ENCODE measurements at regions not wholly inside any gene's neighbourhood (a gene's known extent, or its start where the extent isn't known, plus 50 kb on each side); places are given as distances from the start of the nearest gene placed in this dataset.

DNA sequence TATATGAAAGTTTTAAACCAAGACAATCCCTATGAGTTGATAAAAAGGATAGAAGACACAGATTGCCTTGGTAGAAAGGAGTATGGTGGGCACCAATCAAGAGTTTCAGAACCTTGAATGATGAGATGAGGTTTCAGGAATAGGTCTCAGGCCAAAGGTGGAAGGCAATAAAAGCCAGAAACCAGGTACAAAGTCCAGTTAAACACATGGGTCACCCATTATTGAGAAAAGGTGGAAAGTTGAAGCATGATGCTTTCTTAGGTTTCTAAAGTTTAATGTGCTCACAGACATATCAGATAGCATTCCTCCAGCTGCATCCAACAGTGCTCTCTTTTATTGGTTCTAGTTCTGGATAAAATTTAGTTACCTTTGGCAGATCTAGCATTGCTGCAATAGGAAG lies 950.8 kb upstream of the SOX9 start:
- TF ChIP-seq POLR2AphosphoS5 (IDR thresholded peaks at IDR 0.05; ENCODE audit: low read depth): no peak
- TF ChIP-seq, protein P1, sequence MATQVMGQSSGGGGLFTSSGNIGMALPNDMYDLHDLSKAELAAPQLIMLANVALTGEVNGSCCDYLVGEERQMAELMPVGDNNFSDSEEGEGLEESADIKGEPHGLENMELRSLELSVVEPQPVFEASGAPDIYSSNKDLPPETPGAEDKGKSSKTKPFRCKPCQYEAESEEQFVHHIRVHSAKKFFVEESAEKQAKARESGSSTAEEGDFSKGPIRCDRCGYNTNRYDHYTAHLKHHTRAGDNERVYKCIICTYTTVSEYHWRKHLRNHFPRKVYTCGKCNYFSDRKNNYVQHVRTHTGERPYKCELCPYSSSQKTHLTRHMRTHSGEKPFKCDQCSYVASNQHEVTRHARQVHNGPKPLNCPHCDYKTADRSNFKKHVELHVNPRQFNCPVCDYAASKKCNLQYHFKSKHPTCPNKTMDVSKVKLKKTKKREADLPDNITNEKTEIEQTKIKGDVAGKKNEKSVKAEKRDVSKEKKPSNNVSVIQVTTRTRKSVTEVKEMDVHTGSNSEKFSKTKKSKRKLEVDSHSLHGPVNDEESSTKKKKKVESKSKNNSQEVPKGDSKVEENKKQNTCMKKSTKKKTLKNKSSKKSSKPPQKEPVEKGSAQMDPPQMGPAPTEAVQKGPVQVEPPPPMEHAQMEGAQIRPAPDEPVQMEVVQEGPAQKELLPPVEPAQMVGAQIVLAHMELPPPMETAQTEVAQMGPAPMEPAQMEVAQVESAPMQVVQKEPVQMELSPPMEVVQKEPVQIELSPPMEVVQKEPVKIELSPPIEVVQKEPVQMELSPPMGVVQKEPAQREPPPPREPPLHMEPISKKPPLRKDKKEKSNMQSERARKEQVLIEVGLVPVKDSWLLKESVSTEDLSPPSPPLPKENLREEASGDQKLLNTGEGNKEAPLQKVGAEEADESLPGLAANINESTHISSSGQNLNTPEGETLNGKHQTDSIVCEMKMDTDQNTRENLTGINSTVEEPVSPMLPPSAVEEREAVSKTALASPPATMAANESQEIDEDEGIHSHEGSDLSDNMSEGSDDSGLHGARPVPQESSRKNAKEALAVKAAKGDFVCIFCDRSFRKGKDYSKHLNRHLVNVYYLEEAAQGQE (IDR thresholded peaks at IDR 0.05; ENCODE audit: insufficient replicate concordance, low read depth): no peak
- TF ChIP-seq, protein P2, sequence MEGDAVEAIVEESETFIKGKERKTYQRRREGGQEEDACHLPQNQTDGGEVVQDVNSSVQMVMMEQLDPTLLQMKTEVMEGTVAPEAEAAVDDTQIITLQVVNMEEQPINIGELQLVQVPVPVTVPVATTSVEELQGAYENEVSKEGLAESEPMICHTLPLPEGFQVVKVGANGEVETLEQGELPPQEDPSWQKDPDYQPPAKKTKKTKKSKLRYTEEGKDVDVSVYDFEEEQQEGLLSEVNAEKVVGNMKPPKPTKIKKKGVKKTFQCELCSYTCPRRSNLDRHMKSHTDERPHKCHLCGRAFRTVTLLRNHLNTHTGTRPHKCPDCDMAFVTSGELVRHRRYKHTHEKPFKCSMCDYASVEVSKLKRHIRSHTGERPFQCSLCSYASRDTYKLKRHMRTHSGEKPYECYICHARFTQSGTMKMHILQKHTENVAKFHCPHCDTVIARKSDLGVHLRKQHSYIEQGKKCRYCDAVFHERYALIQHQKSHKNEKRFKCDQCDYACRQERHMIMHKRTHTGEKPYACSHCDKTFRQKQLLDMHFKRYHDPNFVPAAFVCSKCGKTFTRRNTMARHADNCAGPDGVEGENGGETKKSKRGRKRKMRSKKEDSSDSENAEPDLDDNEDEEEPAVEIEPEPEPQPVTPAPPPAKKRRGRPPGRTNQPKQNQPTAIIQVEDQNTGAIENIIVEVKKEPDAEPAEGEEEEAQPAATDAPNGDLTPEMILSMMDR (IDR thresholded peaks at IDR 0.05; ENCODE audit: insufficient read depth, low read length): no peak
- TF ChIP-seq GABPA (IDR thresholded peaks at IDR 0.05; ENCODE audit: low read depth): no peak
- no peak for TF ChIP-seq SPI1 (IDR thresholded peaks at IDR 0.05; ENCODE audit: borderline replicate concordance, low read depth)

All from HL-60 (cell line).